BE2C (cell line): ENCODE measurements at regions not wholly inside any gene's neighbourhood (a gene's known extent, or its start where the extent isn't known, plus 50 kb on each side); places are given as distances from the start of the nearest gene placed in this dataset.

Experiments used
- DNase-seq: peaks from one replicate; pipeline ENCODE4 v3.0.0-alpha.2; 2020
- H3K27me3 ChIP-seq: fragments of 250-450 bp; sonication (Bioruptor Pico); 2 replicates; pipeline ENCODE4 v1.5.1; 2020; ENCODE audit warnings: mild to moderate bottlenecking
- H3K36me3 ChIP-seq: fragments of 250-450 bp; sonication (Bioruptor Pico); 2 replicates; pipeline ENCODE4 v1.5.1; 2020; ENCODE audit warnings: mild to moderate bottlenecking
- H3K4me1 ChIP-seq: fragments of 250-450 bp; sonication (Bioruptor Pico); 2 replicates; pipeline ENCODE4 v1.5.1; 2020
- H3K4me3 ChIP-seq: 2 replicates; pipeline ENCODE4 v1.5.1; 2011; ENCODE audit warnings: low read depth, low read length
- H3K9me3 ChIP-seq: fragments of 250-450 bp; sonication (Bioruptor Pico); 2 replicates; pipeline ENCODE4 v1.5.1; 2020
- TF ChIP-seq, protein P1 (sequence below): IDR thresholded peaks from 2 replicates; pipeline ENCODE4 v1.5.1; 2012; ENCODE audit warnings: mild to moderate bottlenecking, low read depth, low read length

DNA sequence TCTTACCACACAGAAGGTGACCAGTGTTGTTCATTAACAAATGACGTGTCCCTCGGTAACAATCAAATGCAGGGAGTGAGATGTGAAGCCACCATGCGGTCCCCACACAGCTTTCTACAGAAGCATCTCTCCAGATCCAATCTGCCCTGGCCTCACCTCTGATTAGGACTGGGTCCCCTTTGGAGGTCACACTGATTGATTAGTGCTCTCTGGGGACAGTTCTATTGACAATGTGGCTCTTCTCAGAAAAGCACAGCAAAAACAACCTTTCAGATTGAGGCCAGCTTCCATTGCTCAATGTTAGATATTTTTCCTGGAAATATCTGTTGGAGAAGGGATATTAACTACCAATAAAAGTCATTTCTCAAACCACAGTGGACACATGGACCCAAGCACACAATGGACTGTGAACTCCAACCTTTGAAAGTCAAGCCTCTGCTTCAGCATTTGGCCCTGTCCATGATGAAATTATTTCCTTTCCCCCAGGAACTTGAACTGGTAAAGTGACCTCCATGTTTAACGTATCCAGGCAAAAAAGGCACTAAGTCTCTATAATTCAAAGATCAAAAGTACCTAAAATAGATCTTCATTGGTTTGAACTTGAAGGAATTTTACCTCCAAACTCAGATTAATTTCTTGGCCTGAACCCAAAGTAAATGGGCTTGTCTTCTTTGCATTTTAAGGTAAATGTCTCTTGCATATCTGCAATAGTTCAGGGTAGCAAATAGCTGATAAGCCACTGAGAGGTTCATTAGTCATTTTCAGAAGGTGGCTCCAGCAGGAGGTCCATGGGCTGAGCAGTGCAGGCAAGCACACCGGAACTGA, 118.5 kb downstream of the FOXA2 start:
- Histone ChIP-seq H3K4me3 (no peak overlapping the region), H3K9me3 (no peaks in the 10 kb centered on the region), H3K27me3 (no peaks in the 10 kb centered on the region), H3K4me1 (no peaks in the 10 kb centered on the region), H3K36me3 (no peaks in the 10 kb centered on the region)
- TF ChIP-seq, protein P1, sequence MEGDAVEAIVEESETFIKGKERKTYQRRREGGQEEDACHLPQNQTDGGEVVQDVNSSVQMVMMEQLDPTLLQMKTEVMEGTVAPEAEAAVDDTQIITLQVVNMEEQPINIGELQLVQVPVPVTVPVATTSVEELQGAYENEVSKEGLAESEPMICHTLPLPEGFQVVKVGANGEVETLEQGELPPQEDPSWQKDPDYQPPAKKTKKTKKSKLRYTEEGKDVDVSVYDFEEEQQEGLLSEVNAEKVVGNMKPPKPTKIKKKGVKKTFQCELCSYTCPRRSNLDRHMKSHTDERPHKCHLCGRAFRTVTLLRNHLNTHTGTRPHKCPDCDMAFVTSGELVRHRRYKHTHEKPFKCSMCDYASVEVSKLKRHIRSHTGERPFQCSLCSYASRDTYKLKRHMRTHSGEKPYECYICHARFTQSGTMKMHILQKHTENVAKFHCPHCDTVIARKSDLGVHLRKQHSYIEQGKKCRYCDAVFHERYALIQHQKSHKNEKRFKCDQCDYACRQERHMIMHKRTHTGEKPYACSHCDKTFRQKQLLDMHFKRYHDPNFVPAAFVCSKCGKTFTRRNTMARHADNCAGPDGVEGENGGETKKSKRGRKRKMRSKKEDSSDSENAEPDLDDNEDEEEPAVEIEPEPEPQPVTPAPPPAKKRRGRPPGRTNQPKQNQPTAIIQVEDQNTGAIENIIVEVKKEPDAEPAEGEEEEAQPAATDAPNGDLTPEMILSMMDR: no peak
- DNase-seq: no peak

DNA sequence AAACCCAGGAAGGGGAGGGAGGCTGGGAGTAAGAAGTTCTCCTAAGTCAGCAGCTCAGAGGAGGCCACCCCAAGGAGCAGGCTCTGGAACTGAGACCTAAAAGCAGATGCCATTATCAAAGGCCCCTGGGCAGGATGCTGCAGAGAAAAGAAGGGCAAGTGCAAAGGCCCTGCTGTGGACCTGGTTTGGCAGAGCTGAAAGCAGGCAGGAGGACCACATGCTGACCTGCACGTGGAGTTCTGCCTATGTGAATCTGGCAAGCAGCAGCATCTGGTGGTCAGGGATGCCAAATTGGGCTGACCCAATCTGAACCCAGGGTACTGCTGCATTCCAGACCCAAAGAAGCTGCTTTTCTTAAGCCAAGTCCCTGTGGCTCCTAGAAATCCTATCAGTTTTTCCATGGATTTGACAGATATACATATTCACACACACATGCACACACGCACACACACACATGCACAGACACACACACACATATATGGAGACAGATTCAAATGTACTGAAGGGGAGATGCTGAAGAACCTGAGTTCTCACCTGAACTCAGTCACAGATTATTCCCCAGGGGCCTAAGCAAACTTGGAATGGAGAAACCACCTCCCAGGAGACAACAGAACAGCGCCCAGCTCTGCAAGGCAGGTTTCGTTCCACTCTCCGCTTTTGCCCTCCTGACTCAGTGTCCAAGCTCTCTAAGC, 119.9 kb downstream of the FOXA2 start:
- H3K27me3 ChIP-seq: no peaks in the 10 kb centered on the region
- no peaks in the 10 kb centered on the region for H3K4me1 ChIP-seq
- no peaks in the 10 kb centered on the region for H3K9me3 ChIP-seq
- TF ChIP-seq, protein P1: no peak
- DNase-seq: no peak
- no peak overlapping the region for H3K4me3 ChIP-seq
- no peaks in the 10 kb centered on the region for H3K36me3 ChIP-seq

DNA sequence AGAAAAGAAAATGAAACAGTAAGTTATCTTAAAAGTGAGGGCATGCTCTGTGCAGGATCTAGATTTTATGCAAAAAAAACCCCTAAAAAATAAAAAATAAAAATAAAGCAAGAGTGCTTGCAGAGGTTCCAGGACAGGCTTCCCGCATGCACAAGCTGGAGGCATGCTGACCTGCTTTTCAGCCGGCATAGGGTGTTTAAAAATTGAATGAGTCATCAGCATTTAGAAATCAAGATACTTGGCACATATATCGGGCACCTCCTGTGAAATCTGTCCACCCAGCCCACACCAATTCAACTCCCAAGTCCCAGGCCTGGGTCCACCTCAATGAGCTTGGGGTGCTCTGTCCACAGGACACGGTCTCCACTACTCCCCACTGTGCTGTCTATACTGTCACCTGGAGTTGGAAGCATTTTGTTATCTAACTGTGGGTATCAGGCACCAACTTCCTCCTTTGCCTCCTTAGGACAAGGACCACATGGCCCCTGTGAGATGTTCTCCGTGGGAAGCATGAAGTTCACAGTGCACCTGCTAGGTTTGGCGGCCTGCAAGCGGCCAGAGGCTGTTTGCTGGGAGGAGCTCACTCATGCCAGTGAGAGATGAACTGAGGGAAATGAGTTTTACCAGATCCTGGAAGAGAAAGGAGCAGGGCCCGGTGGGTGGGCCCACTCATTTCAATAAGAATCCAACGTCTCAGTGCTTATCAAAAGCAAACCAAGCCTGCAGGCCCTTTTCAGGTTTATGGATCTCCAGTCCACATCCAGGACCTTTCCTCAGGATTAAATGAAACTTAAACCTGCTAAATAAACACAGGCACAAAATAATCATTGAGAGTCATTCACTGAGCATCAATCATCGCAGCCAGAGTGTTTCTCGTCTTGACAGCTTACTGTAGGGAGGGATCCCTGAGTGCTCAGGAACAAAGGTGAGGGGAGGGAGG, 121.1 kb downstream of the FOXA2 start:
- H3K4me1 ChIP-seq: no peaks in the 10 kb centered on the region
- TF ChIP-seq, protein P1: no peak
- no peaks in the 10 kb centered on the region for H3K9me3 ChIP-seq
- no peaks in the 10 kb centered on the region for H3K36me3 ChIP-seq
- H3K27me3 ChIP-seq: no peaks in the 10 kb centered on the region
- DNase-seq: no peak
- no peak overlapping the region for H3K4me3 ChIP-seq

DNA sequence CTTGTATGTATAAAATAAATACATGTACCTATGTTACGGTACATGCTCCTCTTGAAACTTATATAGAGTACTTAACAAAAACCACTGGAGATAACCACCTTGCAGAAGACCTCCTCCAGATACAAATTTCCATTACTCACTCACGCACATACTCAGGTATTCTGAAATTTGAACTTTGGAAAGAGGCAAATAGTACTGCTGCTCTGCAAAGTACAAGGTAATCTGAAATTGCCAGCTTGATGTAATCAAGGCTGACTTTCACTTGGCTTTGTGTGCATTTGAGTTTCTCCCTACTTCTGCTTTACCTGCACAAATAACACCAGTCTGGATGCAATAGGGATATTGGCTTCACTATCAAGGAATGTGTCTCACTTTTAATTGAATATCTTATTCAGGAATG, 123.6 kb downstream of the FOXA2 start:
- H3K36me3 ChIP-seq: no peaks in the 10 kb centered on the region
- H3K4me3 ChIP-seq: no peak overlapping the region

DNA sequence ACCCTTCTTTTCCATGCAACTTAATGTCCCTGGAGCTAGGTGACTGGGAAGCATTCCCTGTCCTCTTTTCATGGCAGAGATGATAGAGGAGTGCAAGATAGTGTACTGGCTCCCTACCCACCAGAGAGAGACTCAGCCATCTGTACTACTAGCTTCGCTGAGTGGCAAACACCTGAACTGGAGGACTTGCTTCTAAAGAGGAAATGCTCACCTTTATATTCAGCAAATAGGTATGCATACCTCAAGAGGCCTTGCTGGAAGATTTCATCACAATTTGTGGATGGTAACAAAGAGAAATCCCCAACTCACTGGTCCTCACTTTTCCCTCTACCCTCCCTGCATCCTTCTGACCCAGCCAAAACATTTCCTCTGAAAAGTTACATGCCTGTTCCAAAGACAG, 124.1 kb downstream of the FOXA2 start:
- H3K36me3 ChIP-seq: no peaks in the 10 kb centered on the region
- H3K4me3 ChIP-seq: no peak overlapping the region
- DNase-seq: no peak
- TF ChIP-seq, protein P1: no peak
- no peaks in the 10 kb centered on the region for H3K4me1 ChIP-seq
- H3K27me3 ChIP-seq: no peaks in the 10 kb centered on the region
- H3K9me3 ChIP-seq: no peaks in the 10 kb centered on the region

More for the DNA sequence above, 123.6 kb downstream of the FOXA2 start:
- no peaks in the 10 kb centered on the region for H3K27me3 ChIP-seq
- H3K9me3 ChIP-seq: no peaks in the 10 kb centered on the region
- no peak for DNase-seq
- no peaks in the 10 kb centered on the region for H3K4me1 ChIP-seq
- TF ChIP-seq, protein P1: no peak
